IMR-90 (cell line): ENCODE measurements at regions not wholly inside any gene's neighbourhood (a gene's known extent, or its start where the extent isn't known, plus 50 kb on each side); places are given as distances from the start of the nearest gene placed in this dataset.

ENCODE experiments used
- ATAC-seq: fragments of 200-7000 bp; cut with Tn5 transposase; 2 replicates; pipeline ENCODE4 v1.9.1; 2020; ENCODE audit warnings: low read depth, mild to moderate bottlenecking, moderate library complexity
- BruUV-seq: library from RNA; stranded (reverse); fragments of 400-500 nt; replicated peaks from 2 replicates; lab custom pipeline; 2021; lab: Mats Ljungman, UMichigan
- CTCF ChIA-PET: fragments of 300-600 bp; formaldehyde crosslinking; extraction: SDS; loops from one replicate; lab custom pipeline; 2021; ENCODE audit warnings: antibody characterized with exemption; lab: Yijun Ruan, JAX
- POLR2A ChIA-PET: fragments of 300-600 bp; sonication (Branson Sonifier 250); formaldehyde crosslinking; loops from one replicate; lab custom pipeline; 2022; ENCODE audit warnings: antibody characterized with exemption; ENCODE audit not compliant: unreplicated experiment; lab: Charles Lee
- DNase-seq: peaks from one replicate; pipeline ENCODE4 v3.0.0; 2013
- H2AFZ ChIP-seq: replicated peaks from 2 replicates; pipeline ENCODE3; 2013; ENCODE audit warnings: low read length, mild to moderate bottlenecking; ENCODE audit not compliant: poor library complexity
- H2AK5ac ChIP-seq: 2 replicates; pipeline ENCODE4 v1.6.1; 2013; ENCODE audit warnings: low read depth, low read length, inconsistent platforms
- H2AK9ac ChIP-seq: replicated peaks from 2 replicates; pipeline ENCODE3; 2013; ENCODE audit warnings: mild to moderate bottlenecking, low read depth, low read length, moderate library complexity; ENCODE audit not compliant: poor library complexity
- H2BK120ac ChIP-seq: 2 replicates; pipeline ENCODE4 v1.6.1; 2013; ENCODE audit warnings: low read depth, low read length, inconsistent platforms
- H2BK15ac ChIP-seq: 3 replicates; pipeline ENCODE4 v1.6.1; 2013; ENCODE audit warnings: low read depth, low read length, inconsistent platforms
- H2BK20ac ChIP-seq: 2 replicates; pipeline ENCODE4 v1.6.1; 2013; ENCODE audit warnings: low read depth, mild to moderate bottlenecking, inconsistent platforms, low read length, moderate library complexity
- H2BK5ac ChIP-seq: 2 replicates; pipeline ENCODE4 v1.6.1; 2013; ENCODE audit warnings: mild to moderate bottlenecking, low read depth, low read length, inconsistent platforms; ENCODE audit not compliant: poor library complexity, severe bottlenecking
- H3K14ac ChIP-seq: replicated peaks from 2 replicates; pipeline ENCODE4 v1.6.1; 2013; ENCODE audit warnings: low read depth, low read length, inconsistent platforms
- H3K18ac ChIP-seq: 2 replicates; pipeline ENCODE4 v1.6.1; 2013; ENCODE audit warnings: low read depth, low read length, control low read depth
- H3K23ac ChIP-seq: 2 replicates; pipeline ENCODE4 v1.6.1; 2013; ENCODE audit warnings: low read depth, low read length, inconsistent platforms
- H3K27ac ChIP-seq: 2 replicates; pipeline ENCODE4 v1.5.1; 2013; ENCODE audit warnings: mild to moderate bottlenecking, control low read depth, low read length; ENCODE audit not compliant: insufficient read depth
- H3K27me3 ChIP-seq: 2 replicates; pipeline ENCODE4 v1.6.1; 2013; ENCODE audit warnings: low read length; ENCODE audit not compliant: control insufficient read depth, insufficient read depth
- H3K36me3 ChIP-seq: 2 replicates; pipeline ENCODE4 v1.6.1; 2013; ENCODE audit warnings: low read length, mixed read lengths; ENCODE audit not compliant: control insufficient read depth, insufficient read depth
- H3K4ac ChIP-seq: 2 replicates; pipeline ENCODE4 v1.6.1; 2013; ENCODE audit warnings: low read depth, low read length, inconsistent platforms
- H3K4me1 ChIP-seq: 2 replicates; pipeline ENCODE4 v1.6.1; 2013; ENCODE audit warnings: low read length, mixed read lengths; ENCODE audit not compliant: control insufficient read depth, insufficient read depth
- H3K4me2 ChIP-seq: 2 replicates; pipeline ENCODE4 v1.6.1; 2013; ENCODE audit warnings: low read depth, mild to moderate bottlenecking, control low read depth, low read length, moderate library complexity
- H3K4me3 ChIP-seq: 2 replicates; pipeline ENCODE4 v1.5.1; 2013; ENCODE audit warnings: low read depth, mild to moderate bottlenecking, control low read depth, low read length, moderate library complexity; ENCODE audit not compliant: insufficient read depth
- H3K56ac ChIP-seq: 2 replicates; pipeline ENCODE4 v1.6.1; 2013; ENCODE audit warnings: low read length, inconsistent platforms; ENCODE audit not compliant: insufficient read depth; ENCODE audit errors: extremely low read depth
- H3K79me1 ChIP-seq, 2 experiments: 2 replicates each; pipeline ENCODE4 v1.6.1; 2013; ENCODE audit warnings: low read length in 2 of 2, inconsistent platforms in 1 of 2, low read depth in 1 of 2
- H3K9ac ChIP-seq: 2 replicates; pipeline ENCODE4 v1.6.1; 2013; ENCODE audit warnings: low read depth, low read length, control low read depth
- H3K9me1 ChIP-seq: 2 replicates; pipeline ENCODE4 v1.6.1; 2013; ENCODE audit warnings: low read length, inconsistent platforms; ENCODE audit not compliant: insufficient read depth
- H3K9me3 ChIP-seq: 2 replicates; pipeline ENCODE4 v1.6.1; 2013; ENCODE audit warnings: low read length; ENCODE audit not compliant: control insufficient read depth, insufficient read depth
- H4K20me1 ChIP-seq: 2 replicates; pipeline ENCODE4 v1.6.1; 2013; ENCODE audit warnings: low read length, inconsistent platforms; ENCODE audit not compliant: insufficient read depth
- H4K5ac ChIP-seq: 2 replicates; pipeline ENCODE4 v1.6.1; 2013; ENCODE audit warnings: mild to moderate bottlenecking, low read depth, low read length, control low read depth
- H4K8ac ChIP-seq, 2 experiments: 2 replicates each; pipeline ENCODE4 v1.6.1; 2013; ENCODE audit warnings: low read depth in 2 of 2, low read length in 2 of 2, control low read depth in 1 of 2, inconsistent platforms in 1 of 2
- H4K91ac ChIP-seq: 2 replicates; pipeline ENCODE4 v1.6.1; 2013; ENCODE audit warnings: low read depth, low read length, inconsistent platforms; ENCODE audit not compliant: insufficient read depth
- CEBPB ChIP-seq: IDR thresholded peaks from 2 replicates; pipeline ENCODE4 v1.6.1; 2012; ENCODE audit warnings: low read depth, low read length, improper control_type of control experiment
- RAD21 ChIP-seq: IDR thresholded peaks from 2 replicates; pipeline ENCODE4 v1.6.1; 2012; ENCODE audit warnings: low read length, improper control_type of control experiment
- WGBS, 2 experiments: methylation state at CpG; one replicate each; pipeline versions ENCODE4 v1.1.5 to v1.1.7; 2013; ENCODE audit warnings: missing lambda C conversion rate in 2 of 2; ENCODE audit not compliant: insufficient read length in 1 of 2; ENCODE audit errors: extremely low coverage in 2 of 2; 5-methylcytosine and 5-hydroxymethylcytosine counted together
- dilution Hi-C: fragments of 300-500 bp; cut with HindIII; formaldehyde crosslinking; loops from one replicate; pipeline ENCODE4 v1.14.3; 2018; ENCODE audit warnings: low sequenced_read_pairs; ENCODE audit not compliant: unreplicated experiment
- in situ Hi-C: fragments of 300-500 bp; cut with MboI; formaldehyde crosslinking; loops from 3 replicates; pipeline ENCODE4 v1.14.3; 2019; ENCODE audit warnings: low sequenced_read_pairs, inconsistent platforms, mixed read lengths
- intact Hi-C: fragments of 100-400 bp; cut with micrococcal nuclease; formaldehyde crosslinking; loops from 2 replicates; pipeline ENCODE4 v1.10.0; 2022

DNA sequence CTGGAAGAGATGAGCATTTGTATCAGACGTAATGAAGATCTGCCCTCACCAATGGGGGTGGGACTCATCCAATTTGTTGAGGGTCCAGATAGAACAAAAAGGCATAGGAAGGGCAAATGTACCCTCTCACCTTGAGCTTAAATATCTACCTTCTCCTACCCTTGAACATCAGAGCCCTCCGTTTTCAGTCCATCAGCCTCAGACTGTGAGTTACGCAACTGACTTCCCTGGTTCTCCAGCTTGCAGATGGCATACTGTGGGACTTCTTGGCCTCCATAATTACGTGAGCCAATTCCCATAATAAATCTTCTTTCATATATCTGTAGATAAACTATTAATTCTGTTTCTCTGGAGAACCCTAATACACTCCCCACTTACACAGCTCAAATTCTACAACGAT lies 56.5 kb upstream of the GUCY1A1 start:
- intact Hi-C loops, result no loop called here
- no peak overlapping the region for H2BK5ac ChIP-seq
- no peak overlapping the region for H3K4me2 ChIP-seq
- peaks cover under 1% of the 10 kb centered on the region; the same call in 1 of the 2 replicates for H3K4me1 ChIP-seq
- ATAC-seq (no peak), DNase-seq (no peak)
- H3K9me1 ChIP-seq, result no peaks in the 10 kb centered on the region
- H2AFZ ChIP-seq, result no peak overlapping the region
- no peak overlapping the region for H3K23ac ChIP-seq
- no peak for TF ChIP-seq RAD21
- TF ChIP-seq CEBPB, result peak; percentile 71
- H3K36me3 ChIP-seq, result no peaks in the 10 kb centered on the region
- no peaks in the 10 kb centered on the region for H3K79me1 ChIP-seq
- H3K27ac ChIP-seq, result no peak overlapping the region
- H2BK15ac ChIP-seq, result no peak overlapping the region; the same call in 2 of the 3 replicates
- H4K91ac ChIP-seq, result no peak overlapping the region
- no peak overlapping the region for H4K8ac ChIP-seq
- H2AK5ac ChIP-seq, result no peak overlapping the region
- no TSS peak for BruUV-seq
- no peaks in the 10 kb centered on the region for H3K27me3 ChIP-seq
- no peak overlapping the region for H2BK20ac ChIP-seq
- H3K18ac ChIP-seq, result no peak overlapping the region
- no peak overlapping the region for H3K14ac ChIP-seq
- H3K9ac ChIP-seq, result no peak overlapping the region
- no peaks in the 10 kb centered on the region for H4K20me1 ChIP-seq
- 100% methylated on average over 1 of the region's 5 CpGs; no CpG with 5 or more reads in 1 of the 2 experiments for WGBS, 2 experiments
- no peak overlapping the region for H3K4me3 ChIP-seq
- H3K9me3 ChIP-seq, result no peaks in the 10 kb centered on the region
- no peak overlapping the region for H3K56ac ChIP-seq
- in situ Hi-C loops, result no loop called here
- POLR2A ChIA-PET, result no interaction called here
- H3K4ac ChIP-seq, result no peak overlapping the region
- H4K5ac ChIP-seq, result no peak overlapping the region
- no peak overlapping the region for H2AK9ac ChIP-seq
- dilution Hi-C loops, result no loop called here
- CTCF ChIA-PET, result no interaction called here
- H2BK120ac ChIP-seq, result no peak overlapping the region
